Endothelial cell of umbilical vein (primary cell): ENCODE measurements at regions not wholly inside any gene's neighbourhood (a gene's known extent, or its start where the extent isn't known, plus 50 kb on each side); places are given as distances from the start of the nearest gene placed in this dataset.

Experiments
- BruUV-seq: library from RNA; stranded (reverse); fragments of 400-500 nt; replicated peaks from 2 replicates; lab custom pipeline; 2021; lab: Mats Ljungman, UMichigan
- CTCF ChIA-PET: fragments of 300-600, 350-600 bp; sonication (Branson Sonifier 250); formaldehyde crosslinking; loops from one replicate; lab custom pipeline; 2021; ENCODE audit warnings: antibody characterized with exemption, inconsistent platforms; lab: Charles Lee
- POLR2A ChIA-PET: fragments of 300-600, 350-600 bp; sonication (Branson Sonifier 250); formaldehyde crosslinking; loops from one replicate; lab custom pipeline; 2021; ENCODE audit warnings: antibody characterized with exemption, inconsistent platforms; lab: Charles Lee
- DNase-seq: peaks from one replicate; pipeline ENCODE4 v3.0.0-alpha.2; 2011; ENCODE audit warnings: low read depth, low spot score
- FAIRE-seq: peaks from 2 replicates; lab custom pipeline; 2011; peaks lifted over from hg19 to GRCh38; lab: Jason Lieb, UNC
- H2AFZ ChIP-seq: 2 replicates; pipeline ENCODE4 v1.6.0; 2012; ENCODE audit warnings: low read depth, low read length, control low read depth, inconsistent platforms
- H3K27ac ChIP-seq: 2 replicates; pipeline ENCODE4 v1.5.1; 2011; ENCODE audit warnings: low read depth, mild to moderate bottlenecking, control low read depth, low read length, moderate library complexity; ENCODE audit not compliant: insufficient read depth
- H3K27me3 ChIP-seq, 2 experiments: 2 replicates each; pipeline versions ENCODE4 v1.6.0 to v1.6.1; 2011; ENCODE audit warnings: low read length in 2 of 2, mixed read lengths in 1 of 2; ENCODE audit not compliant: control insufficient read depth in 2 of 2, insufficient read depth in 2 of 2
- H3K36me3 ChIP-seq, 2 experiments: 2 replicates in 1 of 2; 3 replicates in 1 of 2; pipeline ENCODE4 v1.5.1; 2011; ENCODE audit warnings: low read length in 2 of 2, mild to moderate bottlenecking in 1 of 2, moderate library complexity in 1 of 2; ENCODE audit not compliant: control insufficient read depth in 2 of 2, insufficient read depth in 2 of 2; ENCODE audit errors: extremely low read depth in 1 of 2
- H3K4me1 ChIP-seq: 3 replicates; pipeline ENCODE4 v1.5.1; 2011; ENCODE audit warnings: mild to moderate bottlenecking, low read length; ENCODE audit not compliant: control insufficient read depth, insufficient read depth; ENCODE audit errors: extremely low read depth
- H3K4me2 ChIP-seq: 2 replicates; pipeline ENCODE4 v1.6.1; 2011; ENCODE audit warnings: low read length, control low read depth, mixed read lengths; ENCODE audit not compliant: insufficient read depth
- H3K4me3 ChIP-seq, 3 experiments: fragments of 200-600 bp in 1 of 3; sonication (generic), shearing (Covaris generic) in 1 of 3; replicated peaks in 1 of 3; 2 replicates each; pipeline ENCODE4 v1.5.1; 2011 to 2016; ENCODE audit warnings: control low read depth in 3 of 3, low read length in 3 of 3, mild to moderate bottlenecking in 2 of 3, inconsistent platforms in 1 of 3, low read depth in 1 of 3, moderate library complexity in 1 of 3; ENCODE audit not compliant: insufficient read depth in 1 of 3
- H3K79me2 ChIP-seq: 2 replicates; pipeline ENCODE4 v1.6.0; 2012; ENCODE audit warnings: low read length, inconsistent platforms; ENCODE audit not compliant: control insufficient read depth, insufficient read depth
- H3K9ac ChIP-seq: replicated peaks from 2 replicates; pipeline ENCODE3; 2011; ENCODE audit warnings: low read length, control low read depth; ENCODE audit not compliant: insufficient read depth; ENCODE audit errors: extremely low read depth
- H3K9me1 ChIP-seq: replicated peaks from 3 replicates; pipeline ENCODE4 v1.6.0; 2011; ENCODE audit warnings: mild to moderate bottlenecking, low read length; ENCODE audit not compliant: control insufficient read depth, insufficient read depth; ENCODE audit errors: extremely low read depth
- H3K9me3 ChIP-seq: replicated peaks from 2 replicates; pipeline ENCODE4 v1.5.1; 2012; ENCODE audit warnings: low read length, inconsistent platforms; ENCODE audit not compliant: control insufficient read depth, insufficient read depth
- H4K20me1 ChIP-seq: replicated peaks from 2 replicates; pipeline ENCODE3; 2011; ENCODE audit warnings: mild to moderate bottlenecking, low read length; ENCODE audit not compliant: control insufficient read depth, insufficient read depth; ENCODE audit errors: extremely low read depth
- EZH2 ChIP-seq: IDR thresholded peaks from 2 replicates; pipeline ENCODE4 v1.6.1; 2012; ENCODE audit warnings: borderline replicate concordance, low read depth, mild to moderate bottlenecking, moderate library complexity, low read length, inconsistent platforms; ENCODE audit not compliant: severe bottlenecking
- GATA2 ChIP-seq: IDR thresholded peaks from 2 replicates; pipeline ENCODE4 v1.7.0; 2011; ENCODE audit warnings: low read depth, mild to moderate bottlenecking, moderate library complexity, mixed read lengths, low read length; ENCODE audit not compliant: insufficient read length, insufficient read depth
- JUN ChIP-seq: IDR thresholded peaks from 2 replicates; pipeline ENCODE4 v1.6.1; 2011; ENCODE audit warnings: borderline replicate concordance, low read depth; ENCODE audit not compliant: insufficient read length, insufficient read depth
- MYC ChIP-seq: IDR thresholded peaks from one replicate; pipeline ENCODE4 v1.6.1; 2011; ENCODE audit warnings: mild to moderate bottlenecking, low read depth, low read length
- POLR2AphosphoS5 ChIP-seq: IDR thresholded peaks from 2 replicates; pipeline ENCODE4 v1.6.1; 2012; ENCODE audit warnings: low read depth, mild to moderate bottlenecking, control low read depth, low read length, moderate library complexity; ENCODE audit not compliant: insufficient read depth
- dilution Hi-C: fragments of 300-500 bp; cut with MboI; formaldehyde crosslinking; loops from one replicate; pipeline ENCODE4 v1.15.0; 2019; ENCODE audit warnings: low sequenced_read_pairs; ENCODE audit not compliant: extremely low pct_ligation_motif_present
- intact Hi-C: fragments of 100-400 bp; cut with micrococcal nuclease; formaldehyde crosslinking; loops from one replicate; pipeline ENCODE4 v1.10.0; 2022
- TF ChIP-seq, protein P1 (sequence below): IDR thresholded peaks from 2 replicates; pipeline ENCODE4 v1.6.1; 2011; ENCODE audit not compliant: insufficient read depth, insufficient read length
- TF ChIP-seq, protein P2 (sequence below), 2 donors: IDR thresholded peaks; 1 replicate in 1 of 2; 2 replicates in 1 of 2; pipeline ENCODE4 v1.5.1; 2011; ENCODE audit warnings: low read length in 2 of 2, mild to moderate bottlenecking in 2 of 2, moderate library complexity in 2 of 2, control low read depth in 1 of 2, inconsistent platforms in 1 of 2, low read depth in 1 of 2; ENCODE audit not compliant: insufficient read depth in 1 of 2; ENCODE audit errors: extremely low read depth in 1 of 2

DNA sequence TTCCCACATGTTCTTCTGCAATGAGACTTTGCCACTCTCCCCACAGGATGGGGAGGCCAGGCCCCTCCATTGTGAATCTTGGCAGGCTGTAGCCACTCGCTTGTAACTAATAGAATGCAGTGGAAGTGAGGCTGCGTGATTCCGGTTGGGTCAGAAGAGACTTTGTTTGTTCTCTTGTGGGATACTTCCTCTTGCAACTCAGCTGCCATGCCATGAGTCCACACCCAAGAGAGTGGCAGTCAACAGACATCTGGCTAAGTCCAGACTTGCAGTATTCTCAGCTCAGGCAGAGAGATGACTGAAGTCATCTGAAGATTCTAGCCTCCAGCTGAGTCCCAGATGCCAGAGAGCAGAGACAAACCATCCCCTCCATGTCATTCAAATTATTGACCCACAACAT is 153.4 kb upstream of the GDF10 start:
- no peaks in the 10 kb centered on the region for H3K36me3 ChIP-seq
- DNase-seq: no peak
- no peak overlapping the region for H3K4me2 ChIP-seq
- no TSS peak for BruUV-seq
- no peak overlapping the region for H2AFZ ChIP-seq
- TF ChIP-seq EZH2: no peak
- TF ChIP-seq MYC: no peak
- H3K9me3 ChIP-seq: no peaks in the 10 kb centered on the region
- no peaks in the 10 kb centered on the region for H3K9me1 ChIP-seq
- ChIA-PET POLR2A (no interaction called here), CTCF (no interaction called here)
- dilution Hi-C loops: no loop called here
- no peaks in the 10 kb centered on the region for H3K27me3 ChIP-seq
- intact Hi-C loops: no loop called here
- no peak overlapping the region for H3K27ac ChIP-seq
- no peak overlapping the region for H3K4me3 ChIP-seq
- FAIRE-seq: no peak
- H3K4me1 ChIP-seq: no peaks in the 10 kb centered on the region
- H3K9ac ChIP-seq: no peak overlapping the region
- H3K79me2 ChIP-seq: no peaks in the 10 kb centered on the region
- no peaks in the 10 kb centered on the region for H4K20me1 ChIP-seq

DNA sequence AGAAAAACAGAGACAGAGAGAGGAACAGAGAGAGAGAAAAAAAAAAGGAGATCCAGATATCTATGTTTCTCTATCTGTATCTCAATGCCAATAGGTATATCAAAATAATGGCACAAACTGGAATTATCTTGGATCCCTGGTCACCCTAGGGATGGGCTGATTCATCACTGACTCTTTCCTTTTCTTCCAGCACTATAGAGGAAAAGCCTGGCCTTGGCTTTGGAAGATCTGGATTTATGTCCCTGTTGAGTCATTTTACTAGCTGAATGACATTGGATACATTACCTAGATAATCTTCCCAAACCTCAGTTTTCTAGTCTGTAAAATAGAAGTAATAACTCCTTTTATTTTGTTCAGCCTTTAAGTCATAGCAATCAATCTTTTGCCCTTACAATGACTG is 152.8 kb upstream of the GDF10 start:
- intact Hi-C loops: no loop called here
- Histone ChIP-seq H2AFZ (no peak overlapping the region), H3K27me3 (no peaks in the 10 kb centered on the region), H3K9me3 (no peaks in the 10 kb centered on the region), H3K9ac (no peak overlapping the region), H3K4me3 (no peak overlapping the region), H3K4me2 (no peak overlapping the region), H3K9me1 (no peaks in the 10 kb centered on the region), H3K79me2 (no peaks in the 10 kb centered on the region), H3K36me3 (no peaks in the 10 kb centered on the region), H3K4me1 (no peaks in the 10 kb centered on the region), H3K27ac (no peak overlapping the region), H4K20me1 (no peaks in the 10 kb centered on the region)
- no TSS peak for BruUV-seq
- CTCF ChIA-PET: no interaction called here
- dilution Hi-C loops: no loop called here
- no peak for FAIRE-seq
- DNase-seq: no peak
- POLR2A ChIA-PET: no interaction called here
- TF ChIP-seq, protein P1, sequence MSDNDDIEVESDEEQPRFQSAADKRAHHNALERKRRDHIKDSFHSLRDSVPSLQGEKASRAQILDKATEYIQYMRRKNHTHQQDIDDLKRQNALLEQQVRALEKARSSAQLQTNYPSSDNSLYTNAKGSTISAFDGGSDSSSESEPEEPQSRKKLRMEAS: no peak
- TF ChIP-seq POLR2AphosphoS5 (no peak), EZH2 (no peak), MYC (no peak), JUN (no peak), GATA2 (no peak)
- TF ChIP-seq, protein P2, sequence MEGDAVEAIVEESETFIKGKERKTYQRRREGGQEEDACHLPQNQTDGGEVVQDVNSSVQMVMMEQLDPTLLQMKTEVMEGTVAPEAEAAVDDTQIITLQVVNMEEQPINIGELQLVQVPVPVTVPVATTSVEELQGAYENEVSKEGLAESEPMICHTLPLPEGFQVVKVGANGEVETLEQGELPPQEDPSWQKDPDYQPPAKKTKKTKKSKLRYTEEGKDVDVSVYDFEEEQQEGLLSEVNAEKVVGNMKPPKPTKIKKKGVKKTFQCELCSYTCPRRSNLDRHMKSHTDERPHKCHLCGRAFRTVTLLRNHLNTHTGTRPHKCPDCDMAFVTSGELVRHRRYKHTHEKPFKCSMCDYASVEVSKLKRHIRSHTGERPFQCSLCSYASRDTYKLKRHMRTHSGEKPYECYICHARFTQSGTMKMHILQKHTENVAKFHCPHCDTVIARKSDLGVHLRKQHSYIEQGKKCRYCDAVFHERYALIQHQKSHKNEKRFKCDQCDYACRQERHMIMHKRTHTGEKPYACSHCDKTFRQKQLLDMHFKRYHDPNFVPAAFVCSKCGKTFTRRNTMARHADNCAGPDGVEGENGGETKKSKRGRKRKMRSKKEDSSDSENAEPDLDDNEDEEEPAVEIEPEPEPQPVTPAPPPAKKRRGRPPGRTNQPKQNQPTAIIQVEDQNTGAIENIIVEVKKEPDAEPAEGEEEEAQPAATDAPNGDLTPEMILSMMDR (IDR thresholded peaks at IDR 0.05; ENCODE audit: extremely low read depth in 1 of 2, insufficient read depth in 1 of 2, low read depth in 1 of 2, low read length in 2 of 2): no peak
